ENCODE measurements at regions not wholly inside any gene's neighbourhood (a gene's known extent, or its start where the extent isn't known, plus 50 kb on each side); places are given as distances from the start of the nearest gene placed in this dataset.

GRCh38 chr7:10860516-10860915 lies 113.2 kb upstream of the PHF14 start:
- no peaks in the 10 kb centered on the region for H3K36me3 Mint-ChIP-seq (ENCODE audit: low read depth)
- POLR2A ChIA-PET: no interaction called here

GRCh38 chr7:10863476-10863875 lies 110.2 kb upstream of the PHF14 start:
- DNase-seq: no peak
- Mint-ChIP-seq H3K36me3 (ENCODE audit: low read depth) (no peaks in the 10 kb centered on the region), H3K27ac (no peak overlapping the region), H3K9me3 (no peaks in the 10 kb centered on the region), H3K4me1 (no peaks in the 10 kb centered on the region), H3K4me3 (no peak overlapping the region), H3K27me3 (peaks cover 3% of the 10 kb centered on the region)
- POLR2A ChIA-PET: no interaction called here
- CTCF ChIA-PET: interaction anchor here (0.7 kb wide), 1 partner anchor 7 kb away, joined by 10 read pairs; no protein-coding TSS in a partner anchor

More at GRCh38 chr7:10860516-10860915, 113.2 kb upstream of the PHF14 start:
- CTCF ChIA-PET: no interaction called here
- no peak overlapping the region for H3K4me3 Mint-ChIP-seq
- peaks cover 3% of the 10 kb centered on the region for H3K27me3 Mint-ChIP-seq
- no peaks in the 10 kb centered on the region for H3K4me1 Mint-ChIP-seq
- no peak overlapping the region for H3K27ac Mint-ChIP-seq
- no peak for DNase-seq
- no peaks in the 10 kb centered on the region for H3K9me3 Mint-ChIP-seq

DNA sequence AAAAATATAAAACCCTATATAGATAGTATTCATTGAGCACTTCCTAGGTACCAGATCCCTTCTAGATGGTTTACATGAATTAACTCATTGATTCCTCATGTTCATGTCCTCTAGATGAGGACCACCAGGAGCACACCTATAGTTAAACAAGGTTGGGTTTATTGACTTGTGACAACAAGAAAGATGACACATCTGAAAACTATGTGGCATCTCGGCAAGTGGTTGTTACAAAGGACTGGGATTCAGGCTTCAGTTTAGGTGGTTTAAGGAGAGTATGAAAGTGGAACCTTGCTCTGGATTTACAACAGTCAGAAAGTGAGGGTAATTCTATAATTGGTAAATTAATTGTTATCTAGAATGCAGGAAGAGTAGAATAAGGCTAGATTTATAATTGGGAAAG lies 99.0 kb upstream of the PHF14 start:
- H3K27me3 Mint-ChIP-seq: peaks cover 6% of the 10 kb centered on the region
- ChIA-PET CTCF (no interaction called here), POLR2A (no interaction called here)
- H3K4me1 Mint-ChIP-seq: no peaks in the 10 kb centered on the region
- H3K9me3 Mint-ChIP-seq: peaks cover 4% of the 10 kb centered on the region
- no peak overlapping the region for H3K27ac Mint-ChIP-seq
- H3K36me3 Mint-ChIP-seq (ENCODE audit: low read depth): no peaks in the 10 kb centered on the region
- no peak overlapping the region for H3K4me3 Mint-ChIP-seq
- DNase-seq: no peak

GRCh38 chr7:10875080-10875479 lies 98.6 kb upstream of the PHF14 start:
- ChIA-PET CTCF (no interaction called here), POLR2A (no interaction called here)

GRCh38 chr7:10888861-10889260 lies 84.8 kb upstream of the PHF14 start:
- ChIA-PET CTCF (interaction anchor here (1.3 kb wide), 1 partner anchor 10 kb away, joined by 3 read pairs; no protein-coding TSS in a partner anchor), POLR2A (no interaction called here)
- Mint-ChIP-seq H3K36me3 (ENCODE audit: low read depth) (no peaks in the 10 kb centered on the region), H3K9me3 (no peaks in the 10 kb centered on the region), H3K27me3 (no peaks in the 10 kb centered on the region), H3K4me3 (no peak overlapping the region), H3K4me1 (peaks cover 12% of the 10 kb centered on the region), H3K27ac (no peak overlapping the region)
- DNase-seq: peak; percentile 12

More at GRCh38 chr7:10875080-10875479, 98.6 kb upstream of the PHF14 start:
- peaks cover 7% of the 10 kb centered on the region for H3K27me3 Mint-ChIP-seq
- no peak for DNase-seq
- H3K36me3 Mint-ChIP-seq (ENCODE audit: low read depth): no peaks in the 10 kb centered on the region
- H3K4me1 Mint-ChIP-seq: no peaks in the 10 kb centered on the region
- no peak overlapping the region for H3K27ac Mint-ChIP-seq
- H3K9me3 Mint-ChIP-seq: peaks cover 4% of the 10 kb centered on the region
- no peak overlapping the region for H3K4me3 Mint-ChIP-seq

DNA sequence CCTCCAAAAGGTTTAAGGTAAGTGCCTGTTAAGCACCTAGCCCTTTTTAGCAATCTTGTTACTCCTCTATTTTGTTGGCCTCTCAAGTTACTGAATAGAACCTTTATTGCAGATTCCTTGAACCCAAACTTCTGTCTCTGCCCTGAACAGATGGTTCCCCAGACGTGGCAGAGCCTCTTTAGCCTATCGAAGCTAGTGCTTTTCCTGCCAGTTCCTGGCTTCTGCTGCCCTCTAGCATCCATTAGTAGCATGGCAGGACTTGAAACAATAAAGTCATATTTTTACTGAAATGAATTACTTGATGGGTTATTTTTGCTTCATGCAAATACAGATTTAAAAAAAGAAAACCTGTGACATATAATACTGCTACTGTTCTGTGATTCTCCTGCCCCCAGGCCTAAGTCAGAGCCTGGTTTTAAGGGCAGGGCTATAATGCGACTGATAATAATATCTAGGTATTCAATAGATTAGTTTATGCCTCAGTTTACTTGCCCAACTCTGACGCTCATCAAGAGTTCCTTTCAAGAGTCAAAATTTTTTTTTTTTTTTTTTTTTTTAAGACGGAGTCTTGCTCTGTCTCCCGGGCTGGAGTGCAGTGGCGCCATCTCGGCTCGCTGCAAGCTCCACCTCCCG lies 84.3 kb upstream of the PHF14 start:
- ChIA-PET CTCF (interaction anchor here (0.7 to 1.3 kb wide), 2 partner anchors 10 to 219 kb away, joined by 3 to 5 read pairs; no protein-coding TSS in a partner anchor), POLR2A (no interaction called here)
- DNase-seq: peak; percentile 50
- Mint-ChIP-seq H3K27ac (peak overlapping the region; percentile 59), H3K4me3 (no peak overlapping the region), H3K9me3 (no peaks in the 10 kb centered on the region), H3K36me3 (ENCODE audit: low read depth) (no peaks in the 10 kb centered on the region), H3K27me3 (no peaks in the 10 kb centered on the region), H3K4me1 (peaks cover 12% of the 10 kb centered on the region)

DNA sequence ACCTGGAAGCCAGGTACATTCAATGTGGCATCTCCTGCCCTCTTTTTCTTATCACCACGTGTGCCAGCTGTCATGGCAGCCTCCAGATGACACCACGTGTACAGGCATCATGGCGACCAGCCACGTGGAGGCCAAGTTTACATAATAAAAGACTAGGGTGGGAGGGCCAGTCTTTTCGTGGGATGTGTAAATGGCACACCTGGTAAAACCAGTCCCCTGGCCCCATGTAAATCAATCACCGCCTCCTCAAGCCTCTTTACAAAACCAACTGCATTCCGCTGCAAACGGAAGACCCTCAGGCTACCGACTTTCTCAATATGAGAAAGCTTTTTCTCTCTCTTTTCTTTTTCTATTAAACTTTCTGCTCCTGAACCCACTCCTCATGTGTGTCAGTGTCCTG lies 65.1 kb upstream of the PHF14 start:
- ChIA-PET CTCF (no interaction called here), POLR2A (no interaction called here)
- no peaks in the 10 kb centered on the region for H3K36me3 Mint-ChIP-seq (ENCODE audit: low read depth)
- no peak overlapping the region for H3K27ac Mint-ChIP-seq
- H3K9me3 Mint-ChIP-seq: no peaks in the 10 kb centered on the region
- H3K4me3 Mint-ChIP-seq: no peak overlapping the region
- H3K4me1 Mint-ChIP-seq: no peaks in the 10 kb centered on the region
- H3K27me3 Mint-ChIP-seq: no peaks in the 10 kb centered on the region
- DNase-seq: no peak

DNA sequence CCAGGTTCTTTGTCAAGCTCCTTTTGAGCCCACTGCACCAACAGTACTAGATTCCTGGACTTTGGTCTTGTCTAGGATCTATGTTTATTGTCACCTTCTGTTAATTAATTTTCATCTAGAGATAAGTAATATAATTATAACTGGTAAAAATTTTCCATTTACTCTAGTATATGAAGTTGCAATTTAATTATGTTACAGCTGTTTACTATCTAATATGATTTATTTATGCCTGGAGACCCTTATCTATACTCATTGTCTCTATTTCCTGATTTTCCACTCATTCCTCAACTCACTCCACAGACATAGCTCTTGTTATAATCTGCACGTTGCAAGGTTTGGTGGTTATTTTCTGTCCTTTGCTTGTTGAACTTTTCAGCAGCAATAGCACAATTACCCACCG lies 63.2 kb upstream of the PHF14 start:
- no peaks in the 10 kb centered on the region for H3K9me3 Mint-ChIP-seq
- CTCF ChIA-PET: no interaction called here
- POLR2A ChIA-PET: no interaction called here
- H3K27ac Mint-ChIP-seq: no peak overlapping the region
- no peak for DNase-seq
- no peaks in the 10 kb centered on the region for H3K27me3 Mint-ChIP-seq
- H3K4me3 Mint-ChIP-seq: no peak overlapping the region
- H3K4me1 Mint-ChIP-seq: no peaks in the 10 kb centered on the region
- H3K36me3 Mint-ChIP-seq (ENCODE audit: low read depth): no peaks in the 10 kb centered on the region

DNA sequence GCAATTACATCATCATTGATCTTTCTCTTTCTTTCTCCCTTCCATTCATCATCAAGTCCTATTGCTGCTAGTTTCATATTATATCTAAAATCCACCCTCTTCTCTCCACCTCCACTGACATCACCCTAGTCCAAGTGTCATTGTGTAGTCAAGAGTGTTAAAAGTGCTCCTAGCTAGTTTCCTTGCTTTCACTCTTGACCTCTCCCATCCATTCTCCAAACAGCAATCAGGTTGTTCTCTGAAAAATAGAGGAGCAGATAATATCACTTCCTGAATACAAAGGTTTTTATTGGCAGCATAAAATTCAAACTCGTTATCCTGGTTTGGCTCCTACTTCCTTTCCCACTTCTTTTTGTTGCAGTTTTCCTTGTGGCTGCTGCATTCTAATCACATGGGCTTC lies 61.6 kb upstream of the PHF14 start:
- Mint-ChIP-seq H3K27me3 (no peaks in the 10 kb centered on the region), H3K36me3 (ENCODE audit: low read depth) (no peaks in the 10 kb centered on the region), H3K27ac (no peak overlapping the region), H3K9me3 (no peaks in the 10 kb centered on the region), H3K4me1 (no peaks in the 10 kb centered on the region), H3K4me3 (no peak overlapping the region)
- no peak for DNase-seq
- CTCF ChIA-PET: no interaction called here
- POLR2A ChIA-PET: no interaction called here

GRCh38 chr7:10913457-10913856 lies 60.2 kb upstream of the PHF14 start:
- ChIA-PET CTCF (interaction anchor here (0.9 kb wide), 1 partner anchor 9 kb away, joined by 3 read pairs; no protein-coding TSS in a partner anchor), POLR2A (no interaction called here)
- no peak overlapping the region for H3K4me3 Mint-ChIP-seq
- no peak for DNase-seq
- H3K27me3 Mint-ChIP-seq: no peaks in the 10 kb centered on the region
- no peak overlapping the region for H3K27ac Mint-ChIP-seq
- no peaks in the 10 kb centered on the region for H3K36me3 Mint-ChIP-seq (ENCODE audit: low read depth)
- H3K9me3 Mint-ChIP-seq: no peaks in the 10 kb centered on the region
- no peaks in the 10 kb centered on the region for H3K4me1 Mint-ChIP-seq

GRCh38 chr7:10918093-10918590 lies 55.5 kb upstream of the PHF14 start:
- Mint-ChIP-seq H3K4me1 (peaks cover 4% of the 10 kb centered on the region), H3K27ac (no peak overlapping the region), H3K4me3 (no peak overlapping the region), H3K36me3 (ENCODE audit: low read depth) (no peaks in the 10 kb centered on the region), H3K27me3 (no peaks in the 10 kb centered on the region), H3K9me3 (no peaks in the 10 kb centered on the region)
- no peak for DNase-seq
- CTCF ChIA-PET: interaction anchor here (1.4 to 1.9 kb wide), 2 partner anchors 9 to 23 kb away, joined by 3 to 5 read pairs; no protein-coding TSS in a partner anchor
- POLR2A ChIA-PET: no interaction called here

DNA sequence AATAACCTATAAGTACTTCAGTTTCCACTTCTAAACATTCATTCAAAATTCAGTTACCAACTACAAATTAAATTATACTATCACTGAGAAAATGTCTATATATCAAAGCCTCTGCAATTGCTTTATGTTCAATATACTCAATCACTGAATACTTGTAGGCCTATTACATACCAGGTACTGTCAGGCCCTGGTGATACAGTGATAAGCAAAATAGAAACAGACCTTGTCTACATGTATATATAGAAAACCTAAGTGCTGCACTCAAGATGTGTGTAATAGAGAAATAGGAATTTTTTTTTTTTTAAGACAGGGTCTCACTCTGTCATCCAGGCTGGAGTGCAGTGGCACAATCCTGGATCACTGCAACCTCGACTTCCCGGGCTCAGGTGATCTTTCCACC lies 53.7 kb upstream of the PHF14 start:
- H3K9me3 Mint-ChIP-seq: no peaks in the 10 kb centered on the region
- H3K4me3 Mint-ChIP-seq: no peak overlapping the region
- H3K4me1 Mint-ChIP-seq: peaks cover 4% of the 10 kb centered on the region
- H3K27me3 Mint-ChIP-seq: no peaks in the 10 kb centered on the region
- H3K36me3 Mint-ChIP-seq (ENCODE audit: low read depth): no peaks in the 10 kb centered on the region
- POLR2A ChIA-PET: no interaction called here
- H3K27ac Mint-ChIP-seq: no peak overlapping the region
- DNase-seq: no peak
- CTCF ChIA-PET: no interaction called here
